Neuron (in vitro differentiated cells): ENCODE measurements at regions not wholly inside any gene's neighbourhood (a gene's known extent, or its start where the extent isn't known, plus 50 kb on each side); places are given as distances from the start of the nearest gene placed in this dataset.

ENCODE experiments used
- H2AFZ ChIP-seq: one replicate; pipeline ENCODE4 v1.6.1; 2013; ENCODE audit warnings: low read depth, mild to moderate bottlenecking, inconsistent platforms, low read length, moderate library complexity
- H3K27me3 ChIP-seq: one replicate; pipeline ENCODE4 v1.6.1; 2013; ENCODE audit warnings: low read length; ENCODE audit not compliant: insufficient read depth
- H3K36me3 ChIP-seq: one replicate; pipeline ENCODE4 v1.6.1; 2013; ENCODE audit warnings: low read length; ENCODE audit not compliant: insufficient read depth
- H3K4me1 ChIP-seq: one replicate; pipeline ENCODE4 v1.6.1; 2013; ENCODE audit warnings: low read length; ENCODE audit not compliant: insufficient read depth
- H3K4me3 ChIP-seq: 2 replicates; pipeline ENCODE4 v1.5.1; 2013; ENCODE audit warnings: mild to moderate bottlenecking, low read length, moderate library complexity
- H3K9me3 ChIP-seq: one replicate; pipeline ENCODE4 v1.6.1; 2013; ENCODE audit warnings: low read length

DNA sequence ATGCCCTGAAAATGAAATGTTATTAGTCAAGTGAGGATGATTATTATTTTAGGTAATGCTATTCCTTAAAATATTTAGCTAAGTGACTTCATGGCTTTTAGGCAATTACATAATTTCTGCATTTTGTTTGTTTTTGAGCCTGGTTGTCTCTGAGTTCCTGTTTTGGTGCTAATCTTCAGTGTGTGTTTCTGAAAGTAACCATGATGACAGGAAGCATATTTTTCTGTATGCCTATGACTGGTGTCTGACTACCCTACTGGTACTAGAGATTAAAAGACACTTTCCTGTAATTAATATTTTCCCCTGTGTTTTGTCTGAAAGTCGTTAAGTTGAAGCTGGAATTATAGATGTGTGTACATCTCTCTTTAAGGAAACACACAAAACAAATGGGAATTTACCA lies 295.0 kb upstream of the SPRED2 start:
- no peaks in the 10 kb centered on the region for H3K9me3 ChIP-seq
- no peaks in the 10 kb centered on the region for H3K36me3 ChIP-seq
- H3K4me1 ChIP-seq = no peaks in the 10 kb centered on the region
- H2AFZ ChIP-seq = no peak overlapping the region
- no peaks in the 10 kb centered on the region for H3K27me3 ChIP-seq
- H3K4me3 ChIP-seq = no peak overlapping the region

DNA sequence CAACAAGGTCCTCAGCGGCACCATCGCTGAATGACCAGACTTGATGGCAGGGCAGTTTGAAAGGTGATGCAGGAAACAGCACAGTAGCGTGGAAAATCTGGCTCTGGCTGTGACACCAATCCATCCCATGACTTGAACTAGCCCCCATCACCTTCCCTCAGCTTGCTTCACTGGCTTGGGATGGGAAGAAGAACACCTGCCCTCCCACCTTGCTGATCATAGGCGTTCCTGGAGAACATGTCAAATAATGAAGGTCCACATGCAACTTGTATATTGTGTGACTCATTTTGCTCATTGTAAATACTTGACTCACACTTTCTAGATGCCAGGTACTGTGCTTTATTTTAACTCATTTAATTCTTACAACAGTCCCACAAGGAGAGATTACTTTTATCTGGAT lies 292.4 kb upstream of the SPRED2 start:
- no peaks in the 10 kb centered on the region for H3K36me3 ChIP-seq
- H3K4me1 ChIP-seq = no peaks in the 10 kb centered on the region
- no peak overlapping the region for H3K4me3 ChIP-seq
- H2AFZ ChIP-seq = no peak overlapping the region
- H3K27me3 ChIP-seq = no peaks in the 10 kb centered on the region
- H3K9me3 ChIP-seq = no peaks in the 10 kb centered on the region

DNA sequence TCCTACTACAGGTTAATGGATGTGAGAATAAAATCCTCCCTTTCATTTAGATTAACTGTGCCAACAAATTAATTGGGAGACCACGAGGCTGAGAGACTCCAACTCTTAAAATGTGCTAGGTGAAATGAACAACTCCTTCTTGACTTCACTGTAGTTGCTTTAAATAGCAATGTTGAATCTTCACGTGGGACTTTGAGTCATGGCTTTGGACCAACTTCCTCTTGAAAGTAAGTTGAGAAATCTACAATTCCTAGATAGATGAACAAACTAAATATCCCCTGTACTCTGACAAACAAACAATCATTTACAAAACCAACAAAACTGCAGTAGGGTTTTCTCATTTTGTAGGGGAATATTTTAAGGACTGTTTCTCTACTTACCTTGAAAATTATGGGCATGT lies 291.9 kb upstream of the SPRED2 start:
- H3K9me3 ChIP-seq = no peaks in the 10 kb centered on the region
- H3K27me3 ChIP-seq = no peaks in the 10 kb centered on the region
- H3K4me1 ChIP-seq = no peaks in the 10 kb centered on the region
- H3K4me3 ChIP-seq = no peak overlapping the region
- no peak overlapping the region for H2AFZ ChIP-seq
- no peaks in the 10 kb centered on the region for H3K36me3 ChIP-seq

DNA sequence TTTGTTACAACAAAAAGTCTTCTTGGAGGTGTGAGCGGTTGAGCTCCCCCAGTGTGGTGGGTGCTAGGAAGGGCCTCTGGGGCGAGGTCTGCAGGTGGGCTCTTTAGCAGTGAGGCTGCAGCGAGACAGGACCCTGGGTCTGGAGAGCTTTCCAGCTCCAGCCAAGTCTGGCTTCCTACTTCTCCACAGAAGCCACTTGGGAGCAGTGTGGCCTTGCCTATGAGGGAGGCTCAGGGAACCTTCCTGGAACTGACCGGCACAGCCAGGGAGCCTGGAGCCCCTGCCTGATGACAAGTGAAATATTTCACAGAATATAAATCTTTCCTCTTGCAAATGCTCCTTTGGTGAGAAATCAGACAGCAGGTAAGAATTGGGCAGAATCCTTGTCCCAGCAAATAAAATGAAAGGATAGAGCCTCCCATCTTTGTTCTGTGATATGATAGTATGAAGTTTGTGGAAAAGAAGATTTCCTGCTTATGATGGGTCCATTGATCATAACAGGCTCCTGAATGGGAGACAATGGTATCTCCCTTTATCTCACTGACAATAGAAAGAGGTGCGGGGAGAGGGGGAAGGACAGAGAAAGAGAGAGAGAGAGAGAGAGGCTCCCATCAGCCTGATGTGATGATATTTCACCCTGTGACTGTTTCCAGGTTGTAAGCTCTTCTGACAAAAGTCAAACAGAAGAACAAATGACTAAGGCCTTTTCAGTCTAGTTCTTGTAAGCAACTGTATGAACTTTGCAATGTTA lies 289.8 kb upstream of the SPRED2 start:
- H2AFZ ChIP-seq = no peak overlapping the region
- no peaks in the 10 kb centered on the region for H3K36me3 ChIP-seq
- no peaks in the 10 kb centered on the region for H3K9me3 ChIP-seq
- H3K27me3 ChIP-seq = no peaks in the 10 kb centered on the region
- no peaks in the 10 kb centered on the region for H3K4me1 ChIP-seq
- H3K4me3 ChIP-seq = no peak overlapping the region

DNA sequence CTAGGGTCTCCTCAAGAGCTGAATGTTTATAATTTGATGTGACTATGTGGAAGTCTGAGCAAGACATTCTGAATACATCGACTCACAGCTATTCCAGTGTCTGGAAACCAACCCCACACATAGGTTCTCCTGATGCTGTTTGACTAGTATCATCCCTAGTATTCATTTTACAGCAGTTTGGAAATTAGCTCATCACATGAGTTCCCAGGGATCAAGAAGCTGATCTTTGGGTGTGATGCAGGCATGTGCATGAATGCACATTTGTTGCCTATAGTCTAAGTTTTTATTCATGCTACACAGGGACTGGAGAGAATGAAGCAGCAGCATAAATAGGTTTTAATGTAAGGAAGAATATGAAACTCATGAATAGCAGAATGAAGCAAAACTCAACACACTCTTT lies 284.3 kb upstream of the SPRED2 start:
- Histone ChIP-seq H3K36me3 (no peaks in the 10 kb centered on the region), H2AFZ (no peak overlapping the region), H3K4me3 (no peak overlapping the region), H3K4me1 (no peaks in the 10 kb centered on the region), H3K9me3 (no peaks in the 10 kb centered on the region), H3K27me3 (no peaks in the 10 kb centered on the region)

DNA sequence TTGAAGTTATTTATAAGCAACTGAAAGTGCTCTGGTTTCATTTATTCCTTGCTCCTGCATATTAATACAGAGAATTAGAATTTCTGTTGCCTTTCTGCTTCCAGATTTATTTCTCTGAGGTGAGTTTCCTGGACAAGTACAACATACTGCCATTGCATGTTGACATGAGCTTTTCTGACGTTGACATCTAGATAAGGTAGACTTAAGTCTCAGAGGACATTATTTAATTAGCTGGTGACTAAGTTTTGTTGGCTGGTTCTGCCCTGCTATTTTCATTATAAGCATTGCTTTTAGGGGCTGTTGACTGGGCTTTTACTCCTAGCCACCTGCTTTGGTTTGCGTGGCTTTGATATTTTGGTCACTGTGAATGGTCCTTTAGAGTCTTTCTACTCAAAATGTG lies 282.9 kb upstream of the SPRED2 start:
- no peaks in the 10 kb centered on the region for H3K9me3 ChIP-seq
- no peak overlapping the region for H3K4me3 ChIP-seq
- H2AFZ ChIP-seq = no peak overlapping the region
- H3K27me3 ChIP-seq = no peaks in the 10 kb centered on the region
- H3K36me3 ChIP-seq = no peaks in the 10 kb centered on the region
- H3K4me1 ChIP-seq = no peaks in the 10 kb centered on the region

DNA sequence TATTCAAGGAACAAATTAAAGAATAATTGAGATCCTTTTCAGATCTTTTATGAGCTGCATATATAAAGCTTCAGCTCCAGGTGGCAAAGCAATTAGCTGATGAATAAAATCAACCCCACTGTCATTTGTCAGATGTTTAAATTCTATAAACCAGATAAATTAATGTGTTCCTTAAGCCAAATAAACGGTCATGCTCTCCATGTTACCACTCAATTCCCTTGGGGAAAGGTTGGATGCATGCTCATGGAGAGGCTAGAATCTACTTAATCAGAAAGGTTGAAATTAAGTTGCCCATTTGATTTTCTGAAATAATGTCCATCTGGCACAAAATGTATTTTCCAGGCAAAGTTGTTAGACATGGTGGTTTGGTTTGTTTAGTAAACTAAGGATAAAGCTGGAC lies 282.5 kb upstream of the SPRED2 start:
- H3K27me3 ChIP-seq = no peaks in the 10 kb centered on the region
- no peaks in the 10 kb centered on the region for H3K4me1 ChIP-seq
- H3K4me3 ChIP-seq = no peak overlapping the region
- no peaks in the 10 kb centered on the region for H3K9me3 ChIP-seq
- no peaks in the 10 kb centered on the region for H3K36me3 ChIP-seq
- H2AFZ ChIP-seq = no peak overlapping the region

DNA sequence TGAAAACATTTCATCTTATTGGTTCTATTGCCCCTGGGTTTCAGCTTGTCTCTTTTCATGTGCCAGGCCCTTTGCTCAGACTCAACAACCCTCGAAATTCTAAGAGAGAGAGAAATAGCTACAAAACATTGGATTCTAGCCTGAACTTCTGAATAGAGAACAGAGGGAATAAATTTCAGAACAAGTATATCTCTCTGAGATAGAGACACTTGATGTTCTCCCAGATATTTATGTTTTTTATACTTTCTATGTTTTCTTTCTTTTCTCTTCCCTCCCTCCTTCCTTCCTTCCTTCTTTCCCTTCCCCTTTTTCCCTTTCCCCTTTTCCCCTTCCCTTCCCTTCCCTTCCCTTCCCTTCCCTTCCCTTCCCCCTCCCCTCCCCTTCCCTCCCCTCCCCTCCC lies 279.5 kb upstream of the SPRED2 start:
- no peaks in the 10 kb centered on the region for H3K36me3 ChIP-seq
- H3K27me3 ChIP-seq = no peaks in the 10 kb centered on the region
- no peaks in the 10 kb centered on the region for H3K9me3 ChIP-seq
- no peaks in the 10 kb centered on the region for H3K4me1 ChIP-seq
- no peak overlapping the region for H2AFZ ChIP-seq
- H3K4me3 ChIP-seq = no peak overlapping the region

DNA sequence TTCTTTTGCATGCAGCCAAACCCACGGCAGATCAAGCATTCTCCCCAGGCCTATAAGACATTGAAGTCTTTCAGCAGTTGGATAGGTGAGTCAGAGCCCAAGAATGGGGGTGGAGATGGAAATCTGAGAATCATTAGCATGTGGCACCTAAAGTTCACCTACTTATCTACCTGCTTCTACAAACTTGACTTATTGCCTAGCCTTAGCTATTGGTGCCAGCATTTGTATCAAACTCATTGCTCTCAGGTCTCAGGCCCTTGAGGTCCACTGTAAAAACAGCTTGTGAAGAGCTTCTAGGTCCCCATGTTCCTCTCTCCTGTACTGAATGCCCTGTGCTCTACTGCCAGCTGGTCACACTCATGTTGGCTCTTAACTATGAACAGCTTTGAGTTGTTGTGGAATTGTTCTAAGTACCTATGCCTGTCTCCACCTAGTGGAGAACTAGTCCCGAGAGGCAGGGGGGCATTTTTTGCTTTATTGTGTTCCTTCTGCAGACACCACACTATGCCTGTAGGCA lies 278.4 kb upstream of the SPRED2 start:
- Histone ChIP-seq H3K4me3 (no peak overlapping the region), H2AFZ (no peak overlapping the region), H3K4me1 (no peaks in the 10 kb centered on the region), H3K27me3 (no peaks in the 10 kb centered on the region), H3K36me3 (no peaks in the 10 kb centered on the region), H3K9me3 (no peaks in the 10 kb centered on the region)

DNA sequence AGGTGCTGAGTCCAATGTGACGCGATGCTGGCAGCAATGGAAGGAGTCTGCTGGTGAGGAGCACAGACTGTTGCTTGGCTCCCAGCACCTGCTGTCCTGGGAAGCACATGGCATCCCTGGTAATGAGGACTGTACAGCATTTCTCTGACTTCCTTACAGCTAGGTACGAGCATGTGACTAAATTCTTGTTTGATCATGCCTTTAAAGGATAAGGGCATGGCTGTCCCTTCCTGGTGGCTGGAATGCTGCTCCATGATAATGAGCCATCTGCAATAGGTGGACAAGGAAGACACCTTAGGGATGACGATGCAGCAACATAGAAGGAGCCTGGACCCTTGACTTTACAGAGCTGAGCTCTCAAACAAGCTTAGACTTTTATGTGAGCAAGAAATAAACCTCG lies 278.0 kb upstream of the SPRED2 start:
- Histone ChIP-seq H3K4me3 (no peak overlapping the region), H3K27me3 (no peaks in the 10 kb centered on the region), H3K9me3 (no peaks in the 10 kb centered on the region), H3K4me1 (no peaks in the 10 kb centered on the region), H3K36me3 (no peaks in the 10 kb centered on the region), H2AFZ (no peak overlapping the region)

DNA sequence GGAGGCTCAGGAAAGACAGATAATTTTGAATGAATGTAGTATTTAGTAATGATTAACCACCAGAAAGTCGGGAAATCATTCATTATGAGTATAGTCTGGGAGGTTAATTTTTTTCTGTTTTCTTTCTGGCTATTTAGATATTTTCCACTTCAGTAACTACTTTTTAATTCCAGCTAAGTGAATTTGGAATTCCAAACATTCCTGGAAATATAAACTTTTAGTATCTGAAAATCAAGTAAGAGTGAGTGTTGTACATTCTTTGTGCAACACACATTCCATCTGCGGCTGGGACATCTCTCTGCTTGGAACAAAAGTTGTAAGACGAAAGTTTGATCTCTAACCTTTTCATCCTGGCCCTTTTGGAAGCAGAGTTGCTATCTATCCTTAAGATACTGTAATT lies 275.7 kb upstream of the SPRED2 start:
- no peaks in the 10 kb centered on the region for H3K9me3 ChIP-seq
- no peaks in the 10 kb centered on the region for H3K27me3 ChIP-seq
- H2AFZ ChIP-seq = no peak overlapping the region
- H3K36me3 ChIP-seq = no peaks in the 10 kb centered on the region
- no peaks in the 10 kb centered on the region for H3K4me1 ChIP-seq
- H3K4me3 ChIP-seq = no peak overlapping the region

DNA sequence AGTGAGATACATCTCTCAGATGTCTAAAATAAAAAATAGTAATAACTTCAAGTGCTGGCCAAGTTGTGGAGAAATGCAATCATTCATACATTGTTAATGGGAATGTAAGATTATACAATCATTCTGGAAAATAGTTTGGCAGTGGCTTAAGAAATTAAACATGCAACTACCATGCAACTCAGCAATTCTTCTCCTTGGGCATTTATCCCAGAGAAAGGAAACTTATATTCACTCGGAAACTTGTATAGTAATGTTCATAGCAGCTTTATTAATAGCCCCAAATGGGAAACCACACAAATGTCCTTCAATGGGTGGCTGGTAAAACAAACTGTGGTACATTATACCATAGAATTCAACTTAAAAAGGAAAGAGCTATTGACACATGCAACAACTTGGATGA lies 274.0 kb upstream of the SPRED2 start:
- H2AFZ ChIP-seq = no peak overlapping the region
- H3K36me3 ChIP-seq = no peaks in the 10 kb centered on the region
- H3K4me1 ChIP-seq = no peaks in the 10 kb centered on the region
- no peaks in the 10 kb centered on the region for H3K27me3 ChIP-seq
- H3K9me3 ChIP-seq = no peaks in the 10 kb centered on the region
- no peak overlapping the region for H3K4me3 ChIP-seq

DNA sequence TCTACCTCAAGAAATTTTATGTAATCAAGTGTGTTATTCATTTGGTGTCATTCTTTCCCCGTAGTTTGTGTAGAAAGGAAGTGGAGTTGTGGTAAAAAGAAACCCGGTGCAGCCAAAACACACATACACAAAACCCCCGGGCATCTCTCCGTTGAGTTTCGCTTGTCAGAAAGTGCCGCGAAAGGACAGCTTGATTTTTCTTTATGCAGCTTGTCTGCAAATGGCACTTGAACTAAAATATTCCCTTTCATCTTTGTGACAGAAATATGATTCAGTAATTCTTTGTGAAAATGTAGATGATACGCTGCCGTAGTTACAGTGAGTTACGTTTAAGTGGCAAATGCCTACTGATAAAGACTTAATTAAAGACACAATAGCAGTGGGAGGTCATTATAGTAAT lies 268.8 kb upstream of the SPRED2 start:
- H3K27me3 ChIP-seq = no peaks in the 10 kb centered on the region
- no peak overlapping the region for H3K4me3 ChIP-seq
- no peaks in the 10 kb centered on the region for H3K36me3 ChIP-seq
- no peaks in the 10 kb centered on the region for H3K9me3 ChIP-seq
- H3K4me1 ChIP-seq = no peaks in the 10 kb centered on the region
- no peak overlapping the region for H2AFZ ChIP-seq

DNA sequence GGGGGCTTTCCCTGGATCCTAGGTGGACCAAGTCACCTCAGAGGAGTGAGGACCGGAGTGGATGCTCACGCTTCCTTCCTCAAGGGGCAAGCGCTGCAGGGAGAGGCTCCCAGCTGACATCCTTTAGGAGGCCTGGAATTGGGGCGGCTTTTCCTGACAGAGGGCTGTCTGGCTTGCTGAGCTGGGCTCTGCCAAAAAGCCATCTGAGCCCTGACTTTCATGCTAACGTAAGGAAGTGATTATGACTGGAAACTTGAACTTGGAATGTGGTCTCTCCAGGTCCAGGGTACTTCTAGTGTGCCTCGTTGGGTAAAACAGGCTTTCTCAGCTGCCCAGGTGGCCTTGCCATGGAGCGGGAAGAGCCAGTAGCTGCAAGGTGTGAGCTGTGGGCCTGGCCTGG lies 268.3 kb upstream of the SPRED2 start:
- Histone ChIP-seq H3K27me3 (no peaks in the 10 kb centered on the region), H3K4me1 (no peaks in the 10 kb centered on the region), H3K36me3 (no peaks in the 10 kb centered on the region), H2AFZ (no peak overlapping the region), H3K9me3 (no peaks in the 10 kb centered on the region), H3K4me3 (no peak overlapping the region)
